NCI-H526 (cell line): ENCODE measurements at regions not wholly inside any gene's neighbourhood (a gene's known extent, or its start where the extent isn't known, plus 50 kb on each side); places are given as distances from the start of the nearest gene placed in this dataset.
"Not testable (repeated sequence)": the region's sequence is repeated elsewhere in the genome, so short reads cannot be mapped to it uniquely, and the experiment has no call there.

Source experiments
- DNase-seq, 2 experiments: peaks; one replicate each; lab custom pipeline; 2025; lab: John Stamatoyannopoulos, UW

- peak in 1 of 2 experiments; percentile 16 for DNase-seq
Measured at GRCh38 chr14:103186909-103187586, 63.8 kb downstream of the TNFAIP2 start.

DNA sequence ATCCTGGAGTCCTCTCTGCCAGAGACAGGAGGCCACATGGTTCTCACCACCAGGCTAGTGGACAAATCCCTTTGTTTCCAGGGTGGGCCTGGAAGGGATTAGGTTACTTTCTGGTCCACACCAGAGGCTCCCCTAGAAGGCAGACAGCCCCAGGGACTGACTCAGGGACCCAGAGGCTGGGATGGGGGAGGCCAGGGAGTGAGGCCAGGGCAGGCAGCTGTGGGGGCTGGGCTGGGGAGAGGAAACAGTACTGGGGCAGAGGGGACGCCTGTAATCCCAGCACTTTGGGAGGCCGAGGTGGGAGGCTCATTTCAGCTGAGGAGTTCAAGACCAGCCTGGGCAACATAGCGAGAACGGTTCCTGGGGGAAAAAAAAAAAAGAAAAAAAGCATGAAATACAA is 64.7 kb downstream of the TNFAIP2 start:
- DNase-seq: no peak

- no peak for DNase-seq
Measured at GRCh38 chr14:103188810-103189480, 65.7 kb downstream of the TNFAIP2 start.

- no peak for DNase-seq
Measured at GRCh38 chr14:103189481-103190470, 66.5 kb downstream of the TNFAIP2 start.

DNA sequence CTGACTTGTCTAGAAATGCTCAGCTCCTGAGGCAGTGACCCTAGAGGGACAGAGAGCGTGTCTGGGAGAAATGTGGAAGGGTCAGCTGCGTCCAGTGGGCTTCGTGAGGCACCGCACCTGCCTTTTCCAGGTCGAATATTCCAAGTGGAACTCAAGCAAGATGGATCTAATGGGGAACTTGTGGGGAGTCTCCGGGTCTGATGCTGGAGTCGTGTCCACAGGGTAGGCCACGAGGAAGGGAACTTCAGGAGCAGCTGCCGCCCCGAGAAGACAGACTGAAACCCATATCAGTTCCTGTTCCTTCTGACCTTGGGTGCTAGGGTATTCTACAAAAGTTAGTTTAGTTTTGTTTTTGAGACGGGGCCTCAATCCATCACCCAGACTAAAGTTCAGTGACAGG is 67.5 kb downstream of the TNFAIP2 start:
- no peak for DNase-seq

DNA sequence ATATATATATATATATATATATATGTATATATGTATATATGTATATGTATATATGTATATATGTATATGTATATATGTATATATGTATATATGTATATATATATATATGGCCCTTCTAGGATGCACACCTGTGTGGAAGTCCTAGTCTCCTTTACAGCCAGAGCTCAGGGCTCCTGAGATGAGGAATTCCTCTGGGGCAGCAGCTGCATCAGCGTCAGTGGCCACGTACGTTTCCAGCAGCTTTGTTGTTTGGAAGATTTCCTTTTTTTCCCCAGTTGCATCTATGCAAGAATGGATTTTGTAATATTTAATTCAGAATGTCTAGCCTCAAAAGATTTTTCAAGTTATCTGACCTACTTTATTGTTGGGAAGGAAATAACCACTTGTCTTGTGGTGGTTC is 68.6 kb downstream of the TNFAIP2 start:
- no peak for DNase-seq

GRCh38 chr14:103192246-103192840 is 69.1 kb downstream of the TNFAIP2 start:
- DNase-seq: no peak

GRCh38 chr14:103192861-103193260 is 69.6 kb downstream of the TNFAIP2 start:
- not testable (repeated sequence) for DNase-seq

GRCh38 chr14:103193491-103193890 is 70.2 kb downstream of the TNFAIP2 start:
- DNase-seq: not testable (repeated sequence)

GRCh38 chr14:103194256-103195045 is 71.2 kb downstream of the TNFAIP2 start:
- no peak for DNase-seq

DNA sequence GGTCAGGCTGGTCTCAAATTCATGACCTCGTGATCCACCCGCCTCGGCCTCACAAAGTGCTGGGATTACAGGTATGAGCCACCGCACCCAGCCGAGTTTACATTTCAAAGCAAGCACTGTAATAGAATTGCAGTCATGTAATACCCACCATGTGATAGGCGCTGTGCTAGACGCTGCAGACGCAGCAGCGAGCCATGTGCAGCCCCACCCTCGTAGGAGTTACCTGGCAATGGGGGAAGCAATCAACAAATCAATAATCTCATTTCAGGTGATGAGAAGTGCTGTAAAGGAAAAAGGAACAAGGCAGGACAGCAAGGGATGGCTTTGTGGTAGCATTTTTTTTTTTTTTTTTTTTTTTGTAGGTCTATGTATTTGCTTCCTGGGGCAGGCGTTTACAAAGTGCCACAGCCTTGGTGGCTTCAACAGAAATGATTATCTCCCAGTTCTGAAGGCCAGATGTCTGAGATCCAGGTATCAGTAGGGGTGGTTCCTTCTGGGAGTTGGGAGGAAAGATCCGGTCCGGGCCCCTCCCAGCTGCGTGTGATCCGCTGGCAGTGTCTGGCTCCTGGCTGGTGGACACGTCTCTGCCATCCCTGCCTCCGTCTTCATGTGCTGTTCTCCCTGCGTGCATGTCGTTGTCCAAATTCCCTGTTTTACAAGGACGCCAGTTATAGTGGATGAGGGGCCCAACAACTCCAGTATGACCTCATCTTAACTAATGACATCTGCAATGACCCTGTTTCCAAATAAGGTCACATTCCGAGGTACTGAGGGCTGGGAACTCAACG is 72.8 kb downstream of the TNFAIP2 start:
- no peak for DNase-seq

DNA sequence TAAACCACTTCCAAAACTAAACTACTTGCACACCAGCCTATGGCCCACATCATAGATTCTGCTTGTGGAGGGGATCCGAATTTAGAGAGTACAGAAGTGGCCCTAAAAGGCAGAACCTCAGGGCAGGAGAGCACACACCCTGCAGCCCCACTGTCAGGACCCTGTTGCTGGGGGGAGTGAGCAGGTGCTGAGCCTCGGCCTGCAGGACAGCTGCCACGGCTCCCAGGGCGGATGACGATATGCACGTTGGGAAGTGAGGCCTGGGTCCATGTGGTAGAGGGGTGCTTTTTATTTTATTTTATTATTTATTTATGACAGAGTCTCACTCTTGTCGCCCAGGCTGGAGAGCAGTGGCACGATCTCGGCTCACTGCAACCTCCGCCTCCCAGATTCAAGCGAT is 73.5 kb downstream of the TNFAIP2 start:
- DNase-seq: no peak

DNA sequence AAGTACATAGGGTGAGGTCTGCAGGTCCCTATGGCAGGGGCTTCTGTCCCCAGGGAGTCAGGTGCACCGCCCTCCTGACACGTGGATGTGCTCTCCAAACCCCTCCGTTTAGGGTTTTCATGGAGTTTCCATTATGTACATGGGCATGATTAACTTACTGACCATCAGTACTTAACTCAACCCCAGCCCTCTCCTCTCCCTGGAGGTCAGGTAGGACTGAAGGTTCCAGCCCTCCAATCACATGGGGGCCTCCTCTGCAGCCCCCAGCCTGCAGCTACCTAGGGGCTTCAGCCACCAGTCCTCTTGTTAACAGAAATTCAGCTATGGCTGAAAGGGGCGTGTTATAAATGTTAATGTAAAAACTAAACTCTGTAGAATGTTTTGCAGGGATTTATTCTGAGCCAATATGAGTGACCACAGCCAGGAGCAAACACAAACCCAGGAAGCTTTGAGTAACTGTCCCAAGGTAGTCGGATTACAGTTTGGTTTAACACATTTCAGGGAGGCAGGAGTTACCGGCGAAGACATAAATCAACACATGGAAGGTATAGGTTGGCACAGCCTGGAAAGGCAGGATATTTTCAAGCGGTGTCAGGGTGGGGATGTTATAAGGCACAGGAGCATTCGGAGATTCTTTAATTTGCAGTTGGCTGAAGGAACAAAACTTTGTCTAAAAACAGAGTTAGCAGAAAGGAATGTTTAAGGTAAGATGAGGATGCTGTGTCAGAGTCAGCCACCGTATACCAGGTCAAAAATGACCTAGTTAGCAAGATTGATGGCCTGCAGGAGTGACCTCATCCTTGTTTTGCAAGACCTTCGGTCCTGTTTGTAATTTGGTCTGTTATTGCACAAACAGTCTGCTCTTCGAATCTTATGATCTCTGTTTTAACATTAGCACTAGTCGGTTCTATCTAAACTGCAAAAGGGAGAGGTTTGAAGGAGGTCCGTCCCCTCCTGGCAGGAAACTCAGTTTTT is 75.2 kb downstream of the TNFAIP2 start:
- no peak for DNase-seq

DNA sequence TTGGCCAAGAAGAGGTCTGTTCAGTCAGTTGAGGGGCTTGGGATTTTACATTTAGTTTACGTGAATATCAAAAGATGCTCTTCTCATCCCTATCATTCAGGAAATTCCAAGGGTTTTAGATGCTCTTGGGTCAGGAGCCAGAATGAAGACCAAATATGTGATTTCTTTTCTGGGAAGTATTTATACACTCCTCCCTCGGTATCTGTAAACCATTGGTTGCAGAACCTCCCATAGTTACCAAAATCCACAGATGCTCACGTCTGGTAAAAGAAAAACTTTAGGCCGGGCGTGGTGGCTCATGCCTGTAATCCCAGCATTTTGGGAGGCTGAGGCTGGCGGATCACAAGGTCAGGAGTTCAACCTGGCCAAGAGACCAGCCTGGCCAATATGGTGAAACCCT is 75.9 kb downstream of the TNFAIP2 start:
- no peak for DNase-seq

DNA sequence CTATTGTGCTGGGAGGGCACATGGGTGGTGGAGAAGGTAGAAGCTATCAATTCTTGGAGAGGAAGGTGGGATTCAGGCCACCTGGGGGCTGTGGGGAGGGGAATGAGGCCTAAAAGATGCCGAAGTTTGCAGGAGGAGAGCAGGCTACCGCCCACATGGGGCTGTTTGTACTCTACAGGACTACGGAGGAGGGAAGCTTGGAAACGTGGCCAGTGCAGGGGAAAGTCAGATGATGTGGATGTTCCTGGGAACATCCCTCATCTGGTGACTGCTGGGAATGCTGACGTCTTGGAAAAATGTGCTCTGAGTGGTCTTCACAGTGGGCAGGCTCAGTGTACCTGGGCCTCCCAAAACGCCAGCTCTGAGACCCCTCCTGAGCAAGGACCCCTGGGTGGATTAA is 78.5 kb downstream of the TNFAIP2 start:
- no peak for DNase-seq

- DNase-seq: no peak
Measured at GRCh38 chr14:103204852-103205540, 81.7 kb downstream of the TNFAIP2 start.

DNA sequence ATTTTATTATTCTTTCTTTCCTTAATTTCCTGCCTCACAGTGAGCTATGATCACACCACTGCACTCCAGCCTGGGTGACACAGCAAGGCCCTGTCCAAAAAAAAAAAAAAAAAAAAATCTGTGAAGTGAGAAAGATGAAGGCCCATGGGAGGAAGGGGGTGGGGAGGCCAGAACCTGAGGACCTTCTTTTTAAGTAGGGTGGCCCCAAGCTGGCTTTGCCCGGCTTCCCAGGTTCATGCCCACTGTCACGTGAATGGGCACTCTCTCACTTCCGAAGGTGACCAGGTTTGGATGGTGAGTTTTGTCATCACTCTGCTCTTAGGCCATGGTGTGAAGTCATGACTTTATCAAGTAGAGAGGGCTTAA is 82.3 kb downstream of the TNFAIP2 start:
- no peak for DNase-seq

DNA sequence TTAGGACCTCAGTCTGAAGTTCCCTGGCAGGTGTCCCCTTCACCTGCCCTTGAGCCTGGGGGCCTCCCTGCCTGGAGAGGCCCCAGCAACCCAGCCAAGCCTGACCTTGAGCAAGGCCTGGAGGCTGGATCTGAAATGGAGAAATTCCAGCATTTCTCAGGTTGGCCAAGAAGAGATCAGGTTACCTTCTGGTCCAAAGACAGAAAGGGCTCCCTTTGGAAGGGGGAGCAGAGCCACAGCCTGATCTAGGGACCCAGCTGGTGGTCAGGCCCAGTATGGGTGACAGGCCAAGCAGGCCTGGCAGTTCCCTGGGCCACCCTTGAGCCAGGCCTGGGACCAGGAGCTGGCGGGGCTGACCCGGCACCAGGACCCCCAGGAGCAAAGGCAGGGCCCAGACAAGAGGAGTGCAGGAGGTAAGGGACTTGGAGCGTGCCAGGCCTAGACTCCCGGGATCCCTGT is 82.8 kb downstream of the TNFAIP2 start:
- no peak for DNase-seq
